DOHH2 (cell line): ENCODE measurements at regions not wholly inside any gene's neighbourhood (a gene's known extent, or its start where the extent isn't known, plus 50 kb on each side); places are given as distances from the start of the nearest gene placed in this dataset.
"Not testable (repeated sequence)": the region's sequence is repeated elsewhere in the genome, so short reads cannot be mapped to it uniquely, and the experiment has no call there.

Experiments
- H3F3A ChIP-seq: fragments of 200-600 bp; sonication (generic), shearing (Covaris generic); 2 replicates; pipeline ENCODE4 v1.6.0; 2016; ENCODE audit warnings: antibody characterized with exemption, mild to moderate bottlenecking; ENCODE audit not compliant: control insufficient read depth, insufficient read depth
- H3K27ac ChIP-seq: fragments of 200-600 bp; sonication (generic); 2 replicates; pipeline ENCODE4 v1.5.1; 2014; ENCODE audit warnings: low read depth, mild to moderate bottlenecking, low read length, moderate library complexity
- H3K27me3 ChIP-seq: fragments of 200-600 bp; sonication (generic); 2 replicates; pipeline ENCODE4 v1.6.1; 2014; ENCODE audit warnings: mild to moderate bottlenecking, low read length, mixed read lengths; ENCODE audit not compliant: control insufficient read depth
- H3K36me3 ChIP-seq: fragments of 200-600 bp; sonication (generic); 2 replicates; pipeline ENCODE4 v1.6.1; 2014; ENCODE audit warnings: mild to moderate bottlenecking, low read length, moderate library complexity, mixed read lengths; ENCODE audit not compliant: control insufficient read depth
- H3K4me1 ChIP-seq: fragments of 200-600 bp; sonication (generic); 2 replicates; pipeline ENCODE4 v1.6.1; 2014; ENCODE audit warnings: mild to moderate bottlenecking, low read length, mixed read lengths; ENCODE audit not compliant: control insufficient read depth
- H3K4me2 ChIP-seq: fragments of 200-600 bp; sonication (generic); 2 replicates; pipeline ENCODE4 v1.6.0; 2014; ENCODE audit warnings: mild to moderate bottlenecking, low read length, moderate library complexity
- H3K4me3 ChIP-seq: fragments of 200-600 bp; sonication (generic); 2 replicates; pipeline ENCODE4 v1.5.1; 2014; ENCODE audit warnings: mild to moderate bottlenecking, low read length, mixed read lengths
- H3K79me2 ChIP-seq: fragments of 200-600 bp; sonication (generic); 2 replicates; pipeline ENCODE4 v1.6.1; 2014; ENCODE audit warnings: mild to moderate bottlenecking, low read length, mixed read lengths; ENCODE audit not compliant: control insufficient read depth
- H3K9me2 ChIP-seq: fragments of 200-600 bp; sonication (generic); replicated peaks from 2 replicates; pipeline ENCODE4 v1.6.1; 2014; ENCODE audit warnings: mild to moderate bottlenecking, low read length, mixed read lengths; ENCODE audit not compliant: control insufficient read depth
- H3K9me3 ChIP-seq: fragments of 200-600 bp; sonication (generic); 2 replicates; pipeline ENCODE4 v1.6.1; 2014; ENCODE audit warnings: antibody characterized with exemption, low read length, mixed read lengths; ENCODE audit not compliant: control insufficient read depth, insufficient read depth
- H4K20me1 ChIP-seq: fragments of 200-600 bp; sonication (generic); 2 replicates; pipeline ENCODE4 v1.6.0; 2014; ENCODE audit warnings: low read depth, mild to moderate bottlenecking, antibody characterized with exemption, low read length, moderate library complexity; ENCODE audit not compliant: control insufficient read depth, insufficient read depth
- EZH2phosphoT487 ChIP-seq: fragments of 200-600 bp; sonication (generic); IDR thresholded peaks from 2 replicates; pipeline ENCODE4 v1.6.1; 2017; ENCODE audit warnings: borderline replicate concordance, mild to moderate bottlenecking, antibody characterized with exemption, low read length, moderate library complexity, mixed read lengths
- TF ChIP-seq, protein P1 (sequence below): fragments of 200-600 bp; sonication (generic); IDR thresholded peaks from one replicate; pipeline ENCODE4 v1.5.1; 2014; ENCODE audit warnings: antibody characterized with exemption, mild to moderate bottlenecking, low read depth, low read length; ENCODE audit not compliant: poor library complexity, severe bottlenecking

DNA sequence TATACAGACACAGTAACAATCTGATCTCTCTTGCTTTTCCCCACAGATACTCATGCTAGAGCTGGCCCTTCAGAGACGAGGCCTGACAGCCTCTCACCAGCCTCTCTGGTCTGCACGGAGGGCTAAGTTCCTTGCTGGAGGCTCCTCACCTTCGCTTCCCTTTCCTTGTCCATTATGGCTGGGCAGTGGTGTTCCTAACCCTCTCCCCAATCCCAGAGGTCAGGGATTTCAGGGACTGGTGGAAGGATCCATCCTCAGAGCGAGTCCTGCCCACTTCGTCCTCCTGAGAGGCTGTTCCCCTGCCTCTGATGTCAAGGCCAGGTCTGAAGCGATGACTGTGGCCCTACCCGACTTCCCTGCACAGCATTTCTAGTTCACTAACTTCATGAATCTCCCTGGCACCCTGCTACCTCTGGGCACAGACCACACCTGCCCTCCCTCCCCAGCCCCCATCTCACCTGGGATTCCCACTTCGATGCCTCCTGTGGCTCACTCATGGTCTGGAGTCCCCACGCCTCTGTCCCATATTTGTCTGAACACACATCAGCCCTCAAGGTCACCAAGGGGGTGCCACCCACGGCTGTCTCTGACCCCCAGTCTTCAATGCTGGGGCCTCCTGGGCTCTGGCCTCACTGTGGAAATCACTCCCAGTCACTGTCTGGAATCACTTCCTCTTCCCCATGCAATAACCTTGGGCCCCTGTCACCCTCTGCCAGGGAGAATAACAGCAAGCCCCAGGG lies 124.9 kb upstream of the PRR20G start:
- Histone ChIP-seq H3K36me3 (no peaks in the 10 kb centered on the region), H3K4me3 (no peak overlapping the region), H3K4me2 (no peak overlapping the region), H3K27ac (no peak overlapping the region), H3K4me1 (no peaks in the 10 kb centered on the region), H4K20me1 (no peaks in the 10 kb centered on the region), H3K9me3 (no peaks in the 10 kb centered on the region), H3K27me3 (peaks cover 29% of the 10 kb centered on the region), H3F3A (no peaks in the 10 kb centered on the region), H3K9me2 (no peaks in the 10 kb centered on the region), H3K79me2 (no peaks in the 10 kb centered on the region)
- TF ChIP-seq, protein P1, sequence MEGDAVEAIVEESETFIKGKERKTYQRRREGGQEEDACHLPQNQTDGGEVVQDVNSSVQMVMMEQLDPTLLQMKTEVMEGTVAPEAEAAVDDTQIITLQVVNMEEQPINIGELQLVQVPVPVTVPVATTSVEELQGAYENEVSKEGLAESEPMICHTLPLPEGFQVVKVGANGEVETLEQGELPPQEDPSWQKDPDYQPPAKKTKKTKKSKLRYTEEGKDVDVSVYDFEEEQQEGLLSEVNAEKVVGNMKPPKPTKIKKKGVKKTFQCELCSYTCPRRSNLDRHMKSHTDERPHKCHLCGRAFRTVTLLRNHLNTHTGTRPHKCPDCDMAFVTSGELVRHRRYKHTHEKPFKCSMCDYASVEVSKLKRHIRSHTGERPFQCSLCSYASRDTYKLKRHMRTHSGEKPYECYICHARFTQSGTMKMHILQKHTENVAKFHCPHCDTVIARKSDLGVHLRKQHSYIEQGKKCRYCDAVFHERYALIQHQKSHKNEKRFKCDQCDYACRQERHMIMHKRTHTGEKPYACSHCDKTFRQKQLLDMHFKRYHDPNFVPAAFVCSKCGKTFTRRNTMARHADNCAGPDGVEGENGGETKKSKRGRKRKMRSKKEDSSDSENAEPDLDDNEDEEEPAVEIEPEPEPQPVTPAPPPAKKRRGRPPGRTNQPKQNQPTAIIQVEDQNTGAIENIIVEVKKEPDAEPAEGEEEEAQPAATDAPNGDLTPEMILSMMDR = no peak
- no peak for TF ChIP-seq EZH2phosphoT487

DNA sequence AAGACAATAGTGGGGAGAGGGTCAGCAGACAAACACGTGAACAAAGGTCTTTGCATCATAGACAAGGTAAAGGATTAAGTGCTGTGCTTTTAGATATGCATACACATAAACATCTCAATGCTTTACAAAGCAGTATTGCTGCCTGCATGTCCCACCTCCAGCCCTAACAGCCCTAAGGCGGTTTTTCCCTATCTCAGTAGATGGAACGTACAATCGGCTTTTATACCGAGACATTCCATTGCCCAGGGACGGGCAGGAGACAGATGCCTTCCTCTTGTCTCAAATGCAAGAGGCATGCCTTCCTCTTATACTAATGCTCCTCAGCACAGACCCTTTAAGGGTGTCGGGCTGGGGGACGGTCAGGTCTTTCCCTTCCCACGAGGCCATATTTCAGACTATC lies 124.0 kb upstream of the PRR20G start:
- peaks cover 21% of the 10 kb centered on the region for H3K27me3 ChIP-seq
- H3K4me1 ChIP-seq, H3K79me2 ChIP-seq, H3K4me3 ChIP-seq, H3K4me2 ChIP-seq, H3K36me3 ChIP-seq, H3K27ac ChIP-seq, H4K20me1 ChIP-seq, H3K9me3 ChIP-seq, H3K9me2 ChIP-seq, H3F3A ChIP-seq: not testable (repeated sequence)

DNA sequence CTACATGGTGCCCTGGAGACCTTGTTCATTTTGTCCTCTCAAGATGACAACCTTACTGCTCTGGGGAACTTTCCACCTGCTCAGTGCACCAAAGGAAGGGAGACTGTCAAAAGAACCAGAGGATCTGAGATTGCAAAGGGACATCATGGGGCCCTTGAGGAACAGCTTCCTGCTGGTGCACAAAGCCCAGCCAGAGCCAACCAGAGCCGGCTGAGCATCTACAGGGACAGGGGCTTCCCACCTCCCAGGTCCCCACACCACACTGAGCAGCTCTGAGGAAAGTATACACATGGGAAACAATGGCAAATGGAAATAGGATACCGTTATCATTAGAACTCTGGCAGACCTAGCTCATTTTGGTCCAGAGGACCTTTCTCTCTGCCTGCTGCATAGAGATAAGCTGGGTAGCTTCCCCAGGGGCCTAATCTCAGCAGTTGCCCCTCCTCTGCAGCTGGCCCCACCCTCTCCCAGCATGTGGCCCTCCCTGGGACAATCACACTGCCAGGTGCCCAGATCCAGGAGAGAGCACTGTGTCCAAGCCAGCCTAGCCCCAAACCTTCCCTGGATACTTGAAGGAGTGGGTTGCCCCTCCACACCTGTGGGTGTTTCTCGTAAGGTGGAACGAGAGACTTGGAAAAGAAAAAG lies 123.4 kb upstream of the PRR20G start:
- Histone ChIP-seq H3K4me1 (no peaks in the 10 kb centered on the region), H3F3A (no peaks in the 10 kb centered on the region), H3K27me3 (peaks cover 14% of the 10 kb centered on the region), H3K9me2 (no peaks in the 10 kb centered on the region), H3K9me3 (no peaks in the 10 kb centered on the region), H3K4me3 (no peak overlapping the region), H4K20me1 (no peaks in the 10 kb centered on the region), H3K4me2 (no peak overlapping the region), H3K79me2 (no peaks in the 10 kb centered on the region), H3K36me3 (no peaks in the 10 kb centered on the region), H3K27ac (no peak overlapping the region)
- TF ChIP-seq, protein P1 = no peak
- TF ChIP-seq EZH2phosphoT487 = no peak

DNA sequence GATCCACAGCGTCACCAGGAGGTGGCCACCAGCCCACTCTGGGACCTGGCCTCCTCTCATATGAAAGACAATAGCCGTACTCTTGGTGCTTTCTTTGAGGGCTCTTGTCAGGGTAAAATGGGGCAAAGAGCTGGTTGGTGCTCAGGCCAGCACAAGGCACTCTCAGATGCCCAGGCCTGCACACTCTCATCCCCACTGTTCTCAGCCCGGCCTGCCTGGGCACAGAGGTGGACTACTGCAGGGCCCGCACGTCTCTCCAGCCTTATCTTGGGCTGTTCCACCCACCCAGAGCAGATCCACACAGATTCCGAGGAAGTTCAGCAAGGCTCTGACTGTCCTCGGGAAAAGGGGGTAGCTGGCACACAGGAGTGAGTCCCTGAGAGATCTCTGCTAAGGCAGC lies 122.8 kb upstream of the PRR20G start:
- Histone ChIP-seq H3K9me3 (no peaks in the 10 kb centered on the region), H3K4me2 (no peak overlapping the region), H3K27ac (no peak overlapping the region), H3K27me3 (peaks cover 11% of the 10 kb centered on the region), H3K36me3 (no peaks in the 10 kb centered on the region), H4K20me1 (no peaks in the 10 kb centered on the region), H3K79me2 (no peaks in the 10 kb centered on the region), H3K4me1 (no peaks in the 10 kb centered on the region), H3F3A (no peaks in the 10 kb centered on the region), H3K9me2 (no peaks in the 10 kb centered on the region), H3K4me3 (no peak overlapping the region)
- TF ChIP-seq, protein P1 = no peak
- no peak for TF ChIP-seq EZH2phosphoT487
